ES-I3 (cell line): ENCODE measurements at regions not wholly inside any gene's neighbourhood (a gene's known extent, or its start where the extent isn't known, plus 50 kb on each side); places are given as distances from the start of the nearest gene placed in this dataset.

Experiments used
- H3K36me3 ChIP-seq: 2 replicates; pipeline ENCODE4 v1.6.1; 2013; ENCODE audit warnings: mild to moderate bottlenecking, low read length, control low read depth, moderate library complexity; ENCODE audit not compliant: insufficient read depth
- H3K4me1 ChIP-seq: 2 replicates; pipeline ENCODE4 v1.6.1; 2013; ENCODE audit warnings: mild to moderate bottlenecking, control low read depth, low read length; ENCODE audit not compliant: insufficient read depth
- H3K9ac ChIP-seq: 2 replicates; pipeline ENCODE4 v1.6.1; 2013; ENCODE audit warnings: low read depth, mild to moderate bottlenecking, low read length, moderate library complexity
- H3K9me3 ChIP-seq: 2 replicates; pipeline ENCODE4 v1.6.1; 2013; ENCODE audit warnings: mild to moderate bottlenecking, low read length, moderate library complexity; ENCODE audit not compliant: control insufficient read depth, insufficient read depth

- H3K36me3 ChIP-seq: no peaks in the 10 kb centered on the region
- H3K9ac ChIP-seq: no peak overlapping the region
- no peaks in the 10 kb centered on the region; the same call in 1 of the 2 replicates for H3K9me3 ChIP-seq
- no peaks in the 10 kb centered on the region for H3K4me1 ChIP-seq
Measured at GRCh38 chr1:164006621-164007020, 552.4 kb upstream of the PBX1 start.

- no peaks in the 10 kb centered on the region for H3K9me3 ChIP-seq
- no peaks in the 10 kb centered on the region for H3K36me3 ChIP-seq
- H3K9ac ChIP-seq: no peak overlapping the region
- H3K4me1 ChIP-seq: no peaks in the 10 kb centered on the region
Measured at GRCh38 chr1:164017239-164017638, 541.7 kb upstream of the PBX1 start.

GRCh38 chr1:164020391-164020790, 538.6 kb upstream of the PBX1 start:
- no peaks in the 10 kb centered on the region for H3K4me1 ChIP-seq

GRCh38 chr1:164021813-164022212, 537.2 kb upstream of the PBX1 start:
- H3K36me3 ChIP-seq: no peaks in the 10 kb centered on the region
- no peaks in the 10 kb centered on the region for H3K9me3 ChIP-seq
- no peaks in the 10 kb centered on the region for H3K4me1 ChIP-seq
- H3K9ac ChIP-seq: no peak overlapping the region

More at GRCh38 chr1:164020391-164020790, 538.6 kb upstream of the PBX1 start:
- Histone ChIP-seq H3K36me3 (no peaks in the 10 kb centered on the region), H3K9ac (no peak overlapping the region), H3K9me3 (no peaks in the 10 kb centered on the region)

- Histone ChIP-seq H3K9ac (no peak overlapping the region), H3K9me3 (peaks cover 3% of the 10 kb centered on the region; the same call in 1 of the 2 replicates), H3K4me1 (no peaks in the 10 kb centered on the region), H3K36me3 (no peaks in the 10 kb centered on the region)
Measured at GRCh38 chr1:164033782-164034181, 525.2 kb upstream of the PBX1 start.

- Histone ChIP-seq H3K36me3 (no peaks in the 10 kb centered on the region), H3K9ac (no peak overlapping the region), H3K9me3 (no peaks in the 10 kb centered on the region), H3K4me1 (no peaks in the 10 kb centered on the region)
Measured at GRCh38 chr1:164040754-164041153, 518.2 kb upstream of the PBX1 start.

GRCh38 chr1:164051782-164052181, 507.2 kb upstream of the PBX1 start:
- Histone ChIP-seq H3K4me1 (no peaks in the 10 kb centered on the region), H3K36me3 (no peaks in the 10 kb centered on the region), H3K9me3 (no peaks in the 10 kb centered on the region), H3K9ac (no peak overlapping the region)

GRCh38 chr1:164054331-164054730, 504.7 kb upstream of the PBX1 start:
- Histone ChIP-seq H3K36me3 (no peaks in the 10 kb centered on the region), H3K9ac (no peak overlapping the region), H3K9me3 (no peaks in the 10 kb centered on the region), H3K4me1 (no peaks in the 10 kb centered on the region)

GRCh38 chr1:164058198-164058597, 500.8 kb upstream of the PBX1 start:
- Histone ChIP-seq H3K9me3 (no peaks in the 10 kb centered on the region), H3K36me3 (no peaks in the 10 kb centered on the region), H3K4me1 (no peaks in the 10 kb centered on the region), H3K9ac (no peak overlapping the region)

- H3K9me3 ChIP-seq: no peaks in the 10 kb centered on the region
- H3K4me1 ChIP-seq: no peaks in the 10 kb centered on the region
- no peaks in the 10 kb centered on the region for H3K36me3 ChIP-seq
- H3K9ac ChIP-seq: no peak overlapping the region
Measured at GRCh38 chr1:164061528-164061927, 497.5 kb upstream of the PBX1 start.

GRCh38 chr1:164064501-164064900, 494.5 kb upstream of the PBX1 start:
- H3K4me1 ChIP-seq: no peaks in the 10 kb centered on the region
- H3K9me3 ChIP-seq: no peaks in the 10 kb centered on the region
- no peaks in the 10 kb centered on the region for H3K36me3 ChIP-seq
- H3K9ac ChIP-seq: no peak overlapping the region

GRCh38 chr1:164071288-164071687, 487.7 kb upstream of the PBX1 start:
- Histone ChIP-seq H3K36me3 (no peaks in the 10 kb centered on the region), H3K9me3 (no peaks in the 10 kb centered on the region), H3K9ac (no peak overlapping the region), H3K4me1 (no peaks in the 10 kb centered on the region)

- Histone ChIP-seq H3K36me3 (no peaks in the 10 kb centered on the region), H3K9me3 (no peaks in the 10 kb centered on the region), H3K9ac (no peak overlapping the region), H3K4me1 (no peaks in the 10 kb centered on the region)
Measured at GRCh38 chr1:164086832-164087231, 472.2 kb upstream of the PBX1 start.

GRCh38 chr1:164087906-164088453, 471.0 kb upstream of the PBX1 start:
- H3K9me3 ChIP-seq: peaks cover 4% of the 10 kb centered on the region; the same call in 1 of the 2 replicates
- no peaks in the 10 kb centered on the region for H3K4me1 ChIP-seq
- no peaks in the 10 kb centered on the region for H3K36me3 ChIP-seq
- no peak overlapping the region for H3K9ac ChIP-seq

- H3K9me3 ChIP-seq: peaks cover 7% of the 10 kb centered on the region
- H3K4me1 ChIP-seq: no peaks in the 10 kb centered on the region
- H3K9ac ChIP-seq: no peak overlapping the region
- H3K36me3 ChIP-seq: no peaks in the 10 kb centered on the region
Measured at GRCh38 chr1:164092603-164093353, 466.2 kb upstream of the PBX1 start.
